ENCODE measurements at regions not wholly inside any gene's neighbourhood (a gene's known extent, or its start where the extent isn't known, plus 50 kb on each side); places are given as distances from the start of the nearest gene placed in this dataset.
A peak's percentile ranks its signal among the peaks of the same experiment; 100 is the strongest.

DNA sequence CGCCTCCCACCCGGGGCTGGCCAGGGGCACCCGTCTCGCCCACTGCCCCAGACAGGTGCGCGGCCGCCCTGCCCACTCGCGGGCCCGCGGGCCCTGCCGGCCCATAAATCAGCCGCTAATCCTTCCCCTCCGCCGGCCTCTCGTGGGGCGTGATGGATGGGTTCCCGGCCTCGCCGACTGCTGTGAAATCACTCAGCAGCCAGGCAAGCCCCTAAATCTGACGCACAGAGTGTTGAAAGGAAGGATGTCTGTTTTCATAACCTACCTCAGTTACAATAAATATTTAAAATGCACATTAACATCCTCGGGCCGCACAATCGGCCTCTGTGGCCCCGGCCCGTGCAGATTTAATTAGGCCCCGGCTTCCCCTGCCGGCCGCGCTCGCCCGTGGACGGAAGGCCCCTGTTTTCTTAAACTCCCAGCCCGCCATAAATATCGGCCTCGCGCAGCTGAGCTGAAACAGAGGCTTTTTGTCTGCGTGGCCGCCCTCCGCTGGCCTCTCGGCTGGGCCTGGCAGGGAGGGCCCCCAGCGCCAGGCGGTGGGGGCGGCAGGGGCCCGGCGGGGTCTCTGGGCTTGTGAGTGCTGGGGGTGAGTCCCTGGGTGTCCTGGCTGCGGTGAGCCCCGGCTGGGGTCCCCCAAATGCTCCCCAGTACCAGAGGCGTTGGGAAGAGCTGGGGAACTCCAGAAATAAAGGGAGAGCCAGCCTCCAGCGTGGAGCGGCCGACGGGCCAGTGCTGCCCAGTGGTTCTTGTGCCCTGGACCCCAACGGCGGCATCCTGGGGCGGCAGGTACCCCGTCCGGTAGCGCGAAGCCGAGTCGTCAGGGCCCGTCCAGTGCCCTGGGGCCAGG is 90.7 kb downstream of the UNCX start:
- intact Hi-C loops (cut with DNase I): no loop called here
- H3K27ac ChIP-seq: no peak overlapping the region
- ATAC-seq: no peak

GRCh38 chr7:1324028-1324900 is 91.6 kb downstream of the UNCX start:
- no peak overlapping the region for H3K27ac ChIP-seq
- ATAC-seq: no peak
- TF ChIP-seq POLR2A (IDR thresholded peaks at IDR 0.05) (no peak), CTCF (IDR thresholded peaks at IDR 0.05) (no peak)
- no peak overlapping the region for H3K4me3 ChIP-seq
- H3K4me1 ChIP-seq: no peaks in the 10 kb centered on the region
- peak in 1 of 5 donors; percentile 26 for DNase-seq
- intact Hi-C loops (cut with DNase I): no loop called here
- no peaks in the 10 kb centered on the region for H3K9me3 ChIP-seq
- peaks cover 0 to 55% (median 40%) of the 10 kb centered on the region in 9 donors for H3K27me3 ChIP-seq
- 73 to 79% (median 76%) methylated on average over 22 to 30 of the region's 30 CpGs for WGBS, 4 donors
- no peaks in the 10 kb centered on the region for H3K36me3 ChIP-seq

More for the DNA sequence above, 90.7 kb downstream of the UNCX start:
- Histone ChIP-seq H3K9me3 (no peaks in the 10 kb centered on the region), H3K4me3 (no peak overlapping the region), H3K27me3 (peaks cover 0 to 56% (median 40%) of the 10 kb centered on the region in 9 donors), H3K36me3 (no peaks in the 10 kb centered on the region), H3K4me1 (no peaks in the 10 kb centered on the region)
- DNase-seq: peak in 1 of 5 donors; percentile 57
- WGBS, 4 donors: 41 to 66% (median 59%) methylated on average over 50 to 63 of the region's 63 CpGs
- no peak for TF ChIP-seq CTCF (IDR thresholded peaks at IDR 0.05)

DNA sequence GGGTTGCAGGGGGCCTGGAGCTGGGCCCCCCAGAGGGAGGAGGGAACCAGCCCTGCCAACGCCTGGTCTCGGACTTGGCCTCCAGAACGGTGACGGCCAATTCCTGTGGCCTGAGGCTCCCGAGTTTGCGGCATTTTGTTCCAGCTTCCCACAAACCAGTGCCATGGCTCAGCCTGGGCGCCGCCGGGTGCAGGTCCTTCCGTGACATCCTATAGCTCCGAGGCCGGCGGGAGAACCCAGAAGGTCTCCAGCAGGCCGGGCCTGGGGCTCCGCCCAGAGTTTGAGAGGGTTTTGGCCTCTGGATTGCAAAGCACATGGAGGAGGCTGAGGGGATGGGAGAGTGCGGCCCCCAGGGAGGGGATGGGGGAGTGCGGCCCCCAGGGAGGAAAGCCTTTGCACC is 92.6 kb downstream of the UNCX start:
- TF ChIP-seq CTCF (IDR thresholded peaks at IDR 0.05): no peak
- no peak for TF ChIP-seq POLR2A (IDR thresholded peaks at IDR 0.05)
- intact Hi-C loops (cut with DNase I): no loop called here
- no peaks in the 10 kb centered on the region for H3K4me1 ChIP-seq
- DNase-seq (peak in 1 of 5 donors; percentile 51), ATAC-seq (no peak)
- H3K27me3 ChIP-seq: peaks cover 0 to 64% (median 40%) of the 10 kb centered on the region in 9 donors
- H3K27ac ChIP-seq: no peak overlapping the region
- no peaks in the 10 kb centered on the region for H3K9me3 ChIP-seq
- no peaks in the 10 kb centered on the region for H3K36me3 ChIP-seq
- WGBS, 4 donors: 72 to 86% (median 74%) methylated on average over 13 to 17 of the region's 17 CpGs
- H3K4me3 ChIP-seq: no peak overlapping the region

All from heart left ventricle (tissue), 16 donors.